ENCODE measurements at regions not wholly inside any gene's neighbourhood (a gene's known extent, or its start where the extent isn't known, plus 50 kb on each side); places are given as distances from the start of the nearest gene placed in this dataset.

DNA sequence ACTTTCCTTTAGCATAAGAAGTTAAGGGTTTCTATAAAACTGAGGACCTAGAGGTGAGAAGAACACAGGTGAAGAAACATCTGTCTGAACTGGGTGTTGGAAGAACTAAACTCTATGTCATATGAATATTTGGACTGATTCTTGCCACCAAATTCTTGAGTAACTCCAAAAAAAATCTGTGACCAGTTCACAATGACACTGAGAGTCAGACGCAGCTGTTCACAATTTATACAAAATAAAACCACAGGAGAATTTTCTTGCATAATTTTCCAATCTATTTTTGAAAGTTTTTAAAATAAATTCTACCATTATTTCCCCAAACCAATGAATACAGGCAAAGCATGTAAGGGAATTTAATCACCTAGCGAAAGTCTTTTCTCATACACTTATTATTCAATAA is 148.1 kb upstream of the TCF21 start:
- FAIRE-seq, result no peak
- no peak overlapping the region for H3K4me3 ChIP-seq (replicated peaks in 1 of 3; ENCODE audit: insufficient read depth in 1 of 3, low read depth in 1 of 3, low read length in 3 of 3)
- ChIA-PET POLR2A (no interaction called here), CTCF (no interaction called here)
- no peaks in the 10 kb centered on the region for H3K36me3 ChIP-seq (ENCODE audit: control insufficient read depth in 2 of 2, extremely low read depth in 1 of 2, insufficient read depth in 2 of 2, low read length in 2 of 2)
- H3K9ac ChIP-seq (replicated peaks; ENCODE audit: extremely low read depth, insufficient read depth, low read length), result no peak overlapping the region
- no peaks in the 10 kb centered on the region for H4K20me1 ChIP-seq (replicated peaks; ENCODE audit: control insufficient read depth, extremely low read depth, insufficient read depth, low read length)
- no peak overlapping the region for H2AFZ ChIP-seq (ENCODE audit: low read depth, low read length)
- H3K4me1 ChIP-seq (ENCODE audit: control insufficient read depth, extremely low read depth, insufficient read depth, low read length), result no peaks in the 10 kb centered on the region
- TF ChIP-seq, protein P1, sequence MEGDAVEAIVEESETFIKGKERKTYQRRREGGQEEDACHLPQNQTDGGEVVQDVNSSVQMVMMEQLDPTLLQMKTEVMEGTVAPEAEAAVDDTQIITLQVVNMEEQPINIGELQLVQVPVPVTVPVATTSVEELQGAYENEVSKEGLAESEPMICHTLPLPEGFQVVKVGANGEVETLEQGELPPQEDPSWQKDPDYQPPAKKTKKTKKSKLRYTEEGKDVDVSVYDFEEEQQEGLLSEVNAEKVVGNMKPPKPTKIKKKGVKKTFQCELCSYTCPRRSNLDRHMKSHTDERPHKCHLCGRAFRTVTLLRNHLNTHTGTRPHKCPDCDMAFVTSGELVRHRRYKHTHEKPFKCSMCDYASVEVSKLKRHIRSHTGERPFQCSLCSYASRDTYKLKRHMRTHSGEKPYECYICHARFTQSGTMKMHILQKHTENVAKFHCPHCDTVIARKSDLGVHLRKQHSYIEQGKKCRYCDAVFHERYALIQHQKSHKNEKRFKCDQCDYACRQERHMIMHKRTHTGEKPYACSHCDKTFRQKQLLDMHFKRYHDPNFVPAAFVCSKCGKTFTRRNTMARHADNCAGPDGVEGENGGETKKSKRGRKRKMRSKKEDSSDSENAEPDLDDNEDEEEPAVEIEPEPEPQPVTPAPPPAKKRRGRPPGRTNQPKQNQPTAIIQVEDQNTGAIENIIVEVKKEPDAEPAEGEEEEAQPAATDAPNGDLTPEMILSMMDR (IDR thresholded peaks at IDR 0.05; ENCODE audit: extremely low read depth in 1 of 2, insufficient read depth in 1 of 2, low read depth in 1 of 2, low read length in 2 of 2), result no peak
- no peak for TF ChIP-seq JUN (IDR thresholded peaks at IDR 0.05; ENCODE audit: borderline replicate concordance, insufficient read depth, insufficient read length, low read depth)
- no peak for TF ChIP-seq FOS (IDR thresholded peaks at IDR 0.05; ENCODE audit: borderline replicate concordance, insufficient read depth, low read length)
- TF ChIP-seq POLR2AphosphoS5 (IDR thresholded peaks at IDR 0.05; ENCODE audit: insufficient read depth, low read depth, low read length), result no peak
- no peak for TF ChIP-seq EZH2 (IDR thresholded peaks at IDR 0.05; ENCODE audit: borderline replicate concordance, low read depth, low read length, severe bottlenecking)
- TF ChIP-seq POLR2A (IDR thresholded peaks at IDR 0.05; ENCODE audit: low read depth, low read length), result no peak
- TF ChIP-seq GATA2 (IDR thresholded peaks at IDR 0.05; ENCODE audit: insufficient read depth, insufficient read length, low read depth, low read length), result no peak
- TF ChIP-seq MAX (IDR thresholded peaks at IDR 0.05; ENCODE audit: insufficient read depth, insufficient read length), result no peak
- no peak overlapping the region for H3K27ac ChIP-seq (ENCODE audit: insufficient read depth, low read depth, low read length)
- no peaks in the 10 kb centered on the region for H3K9me1 ChIP-seq (replicated peaks; ENCODE audit: control insufficient read depth, extremely low read depth, insufficient read depth, low read length)
- no peak overlapping the region for H3K4me2 ChIP-seq (ENCODE audit: insufficient read depth, low read length)
- DNase-seq (ENCODE audit: low read depth, low spot score), result no peak
- no peaks in the 10 kb centered on the region for H3K9me3 ChIP-seq (replicated peaks; ENCODE audit: control insufficient read depth, insufficient read depth, low read length)
- no TSS peak for BruUV-seq (replicated peaks)
- H3K79me2 ChIP-seq (ENCODE audit: control insufficient read depth, insufficient read depth, low read length), result no peaks in the 10 kb centered on the region
- H3K27me3 ChIP-seq (ENCODE audit: control insufficient read depth in 2 of 2, insufficient read depth in 2 of 2, low read length in 2 of 2), result no peaks in the 10 kb centered on the region
- dilution Hi-C loops (cut with MboI; ENCODE audit: extremely low pct_ligation_motif_present, low sequenced_read_pairs), result no loop called here
- intact Hi-C loops (cut with micrococcal nuclease), result no loop called here
